ENCODE measurements at regions not wholly inside any gene's neighbourhood (a gene's known extent, or its start where the extent isn't known, plus 50 kb on each side); places are given as distances from the start of the nearest gene placed in this dataset.

DNA sequence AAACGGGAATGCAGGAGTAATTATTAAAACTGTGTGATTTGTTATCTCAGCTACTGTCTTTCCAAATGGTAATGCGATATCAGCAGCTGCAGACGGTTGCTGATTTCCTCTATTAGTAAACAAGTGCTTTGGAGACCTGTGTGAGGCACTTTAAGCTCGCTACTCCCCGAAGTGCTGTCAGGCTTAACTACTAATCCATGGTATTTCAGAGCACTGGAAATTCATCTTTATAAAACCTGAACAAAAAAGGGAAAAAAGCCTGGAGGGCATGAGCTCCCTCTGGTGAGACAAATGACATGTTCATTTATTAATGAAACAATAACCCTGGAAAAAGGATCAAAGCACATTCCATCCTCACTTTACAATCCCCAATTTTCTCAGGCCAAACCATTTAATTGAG, 143.6 kb upstream of the OTX2 start:
- TF ChIP-seq, protein P1, sequence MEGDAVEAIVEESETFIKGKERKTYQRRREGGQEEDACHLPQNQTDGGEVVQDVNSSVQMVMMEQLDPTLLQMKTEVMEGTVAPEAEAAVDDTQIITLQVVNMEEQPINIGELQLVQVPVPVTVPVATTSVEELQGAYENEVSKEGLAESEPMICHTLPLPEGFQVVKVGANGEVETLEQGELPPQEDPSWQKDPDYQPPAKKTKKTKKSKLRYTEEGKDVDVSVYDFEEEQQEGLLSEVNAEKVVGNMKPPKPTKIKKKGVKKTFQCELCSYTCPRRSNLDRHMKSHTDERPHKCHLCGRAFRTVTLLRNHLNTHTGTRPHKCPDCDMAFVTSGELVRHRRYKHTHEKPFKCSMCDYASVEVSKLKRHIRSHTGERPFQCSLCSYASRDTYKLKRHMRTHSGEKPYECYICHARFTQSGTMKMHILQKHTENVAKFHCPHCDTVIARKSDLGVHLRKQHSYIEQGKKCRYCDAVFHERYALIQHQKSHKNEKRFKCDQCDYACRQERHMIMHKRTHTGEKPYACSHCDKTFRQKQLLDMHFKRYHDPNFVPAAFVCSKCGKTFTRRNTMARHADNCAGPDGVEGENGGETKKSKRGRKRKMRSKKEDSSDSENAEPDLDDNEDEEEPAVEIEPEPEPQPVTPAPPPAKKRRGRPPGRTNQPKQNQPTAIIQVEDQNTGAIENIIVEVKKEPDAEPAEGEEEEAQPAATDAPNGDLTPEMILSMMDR (IDR thresholded peaks at IDR 0.05; ENCODE audit: poor library complexity, severe bottlenecking), result peak; percentile 39
- TF ChIP-seq POLR2AphosphoS5 (IDR thresholded peaks at IDR 0.05) (peak; percentile 21), RAD21 (conservative IDR thresholded peaks at IDR 0.05) (no peak), EZH2 (IDR thresholded peaks at IDR 0.05; ENCODE audit: borderline replicate concordance, insufficient read depth, low read length, poor library complexity, severe bottlenecking) (no peak)

All from neural cell (in vitro differentiated cells).